ENCODE measurements at regions not wholly inside any gene's neighbourhood (a gene's known extent, or its start where the extent isn't known, plus 50 kb on each side); places are given as distances from the start of the nearest gene placed in this dataset.

GRCh38 chr20:58129721-58130151 is 98.7 kb downstream of the ANKRD60 start:
- POLR2A ChIA-PET (ENCODE audit: unreplicated experiment) = no interaction called here
- H3K4me1 ChIP-seq (ENCODE audit: control insufficient read depth, insufficient read depth, low read length) = no peaks in the 10 kb centered on the region
- 28% methylated on average over 6 of the region's 13 CpGs; no CpG with 5 or more reads in 1 of the 2 experiments for WGBS, 2 experiments (ENCODE audit: extremely low coverage in 2 of 2, insufficient read length in 1 of 2)

More at GRCh38 chr20:58129721-58130151, 98.7 kb downstream of the ANKRD60 start:
- Histone ChIP-seq H3K4me2 (ENCODE audit: low read depth, low read length) (no peak overlapping the region), H2BK5ac (ENCODE audit: low read depth, low read length, poor library complexity, severe bottlenecking) (no peak overlapping the region), H4K20me1 (ENCODE audit: insufficient read depth, low read length) (no peaks in the 10 kb centered on the region), H2AFZ (replicated peaks; ENCODE audit: low read length, poor library complexity) (no peak overlapping the region), H3K27me3 (ENCODE audit: control insufficient read depth, insufficient read depth, low read length) (peaks cover 11% of the 10 kb centered on the region), H4K8ac (ENCODE audit: low read depth in 2 of 2, low read length in 2 of 2) (no peak overlapping the region), H3K9ac (ENCODE audit: low read depth, low read length) (no peak overlapping the region), H3K4ac (ENCODE audit: low read depth, low read length) (no peak overlapping the region), H3K36me3 (ENCODE audit: control insufficient read depth, insufficient read depth, low read length) (no peaks in the 10 kb centered on the region), H3K56ac (ENCODE audit: extremely low read depth, insufficient read depth, low read length) (no peak overlapping the region), H3K79me1 (ENCODE audit: low read depth in 1 of 2, low read length in 2 of 2) (no peaks in the 10 kb centered on the region), H3K27ac (ENCODE audit: insufficient read depth, low read length) (no peak overlapping the region), H2AK5ac (ENCODE audit: low read depth, low read length) (no peak overlapping the region), H4K5ac (ENCODE audit: low read depth, low read length) (no peak overlapping the region), H2BK120ac (ENCODE audit: low read depth, low read length) (no peak overlapping the region), H3K23ac (ENCODE audit: low read depth, low read length) (no peak overlapping the region), H2BK20ac (ENCODE audit: low read depth, low read length) (no peak overlapping the region), H3K9me3 (ENCODE audit: control insufficient read depth, insufficient read depth, low read length) (no peaks in the 10 kb centered on the region), H4K91ac (ENCODE audit: insufficient read depth, low read depth, low read length) (no peak overlapping the region), H3K4me3 (ENCODE audit: insufficient read depth, low read depth, low read length) (no peak overlapping the region), H2BK15ac (ENCODE audit: low read depth, low read length) (no peak overlapping the region), H3K18ac (ENCODE audit: low read depth, low read length) (no peak overlapping the region), H3K14ac (replicated peaks; ENCODE audit: low read depth, low read length) (no peak overlapping the region), H3K9me1 (ENCODE audit: insufficient read depth, low read length) (no peaks in the 10 kb centered on the region), H2AK9ac (replicated peaks; ENCODE audit: low read depth, low read length, poor library complexity) (no peak overlapping the region)
- BruUV-seq (replicated peaks) = no TSS peak
- CTCF ChIA-PET = no interaction called here
- intact Hi-C loops (cut with micrococcal nuclease) = no loop called here
- in situ Hi-C loops (cut with MboI; ENCODE audit: low sequenced_read_pairs) = no loop called here
- ATAC-seq (ENCODE audit: low read depth) = no peak
- no peak for DNase-seq
- dilution Hi-C loops (cut with HindIII; ENCODE audit: low sequenced_read_pairs, unreplicated experiment) = no loop called here
- no peak for TF ChIP-seq USF2 (IDR thresholded peaks at IDR 0.05; ENCODE audit: low read depth, low read length)
- no peak for TF ChIP-seq MAFK (IDR thresholded peaks at IDR 0.05; ENCODE audit: low read depth, low read length)
- no peak for TF ChIP-seq RAD21 (IDR thresholded peaks at IDR 0.05; ENCODE audit: low read length)
- TF ChIP-seq RFX5 (IDR thresholded peaks at IDR 0.05; ENCODE audit: low read depth, low read length) = no peak
- TF ChIP-seq CTCF (conservative IDR thresholded peaks at IDR 0.05; ENCODE audit: low read depth, low read length) = no peak
- no peak for TF ChIP-seq CEBPB (IDR thresholded peaks at IDR 0.05; ENCODE audit: low read depth, low read length)
- no peak for TF ChIP-seq FOS (IDR thresholded peaks at IDR 0.05; ENCODE audit: low read depth, low read length)
- TF ChIP-seq RCOR1 (IDR thresholded peaks at IDR 0.05; ENCODE audit: insufficient replicate concordance, low read length) = no peak
- no peak for TF ChIP-seq POLR2A (IDR thresholded peaks at IDR 0.05; ENCODE audit: low read depth, low read length)
- TF ChIP-seq CHD1 (IDR thresholded peaks at IDR 0.05; ENCODE audit: low read depth, low read length) = no peak
- no peak for TF ChIP-seq ELK1 (IDR thresholded peaks at IDR 0.05; ENCODE audit: borderline replicate concordance, low read depth, low read length)
- no peak for TF ChIP-seq NFE2L2 (IDR thresholded peaks at IDR 0.05; ENCODE audit: low read depth, low read length)
- TF ChIP-seq SMC3 (IDR thresholded peaks at IDR 0.05; ENCODE audit: low read depth, low read length) = no peak

Measured in IMR-90 (cell line).